Uterus (tissue), 3 donors: ENCODE measurements at regions not wholly inside any gene's neighbourhood (a gene's known extent, or its start where the extent isn't known, plus 50 kb on each side); places are given as distances from the start of the nearest gene placed in this dataset.

Experiments used
- DNase-seq, 2 donors: peaks; one replicate each; pipeline ENCODE4 v3.0.0-alpha.2; 2019 to 2020
- H3K27ac ChIP-seq, 2 donors: fragments of 200-600 bp; sonication (generic); 1 replicate in 1 of 2; 2 replicates in 1 of 2; pipeline ENCODE4 v1.5.1; 2016 to 2018
- H3K27me3 ChIP-seq, 2 donors: fragments of 200-600 bp; sonication (generic); one replicate each; pipeline ENCODE4 v1.5.1; 2018 to 2019; ENCODE audit warnings: control low read depth in 1 of 2
- H3K36me3 ChIP-seq, 2 donors: fragments of 200-600 bp; sonication (generic); one replicate each; pipeline ENCODE4 v1.5.1; 2019; ENCODE audit warnings: control low read depth in 1 of 2
- H3K4me1 ChIP-seq, 2 donors: fragments of 200-600 bp; sonication (generic); one replicate each; pipeline ENCODE4 v1.5.1; 2018 to 2019; ENCODE audit warnings: control low read depth in 1 of 2
- H3K4me3 ChIP-seq, 2 donors: fragments of 200-600 bp; sonication (generic); 1 replicate in 1 of 2; 2 replicates in 1 of 2; pipeline ENCODE4 v1.5.1; 2018 to 2019; ENCODE audit warnings: mild to moderate bottlenecking in 1 of 2
- H3K9me3 ChIP-seq, 2 donors: fragments of 200-600 bp; sonication (generic); one replicate each; pipeline ENCODE4 v1.5.1; 2019; ENCODE audit warnings: control low read depth in 1 of 2
- POLR2A ChIP-seq, 2 donors: fragments of 450-650 bp; IDR thresholded peaks; one replicate each; pipeline ENCODE4 v1.6.1; 2016; ENCODE audit warnings: antibody characterized with exemption in 2 of 2, mild to moderate bottlenecking in 1 of 2, moderate library complexity in 1 of 2
- intact Hi-C: fragments of 100-400 bp; cut with DNase I; formaldehyde crosslinking; loops from one replicate; pipeline ENCODE4 v1.15.1; 2023; ENCODE audit warnings: low total_unique reads
- TF ChIP-seq, protein P1 (sequence below), 4 experiments: fragments of 200-600 bp in 2 of 4; fragments of 450-650 bp in 2 of 4; sonication (generic) in 2 of 4; IDR thresholded peaks; one replicate each; pipeline ENCODE4 v1.5.1; 2016 to 2019; ENCODE audit warnings: antibody characterized with exemption in 4 of 4, mild to moderate bottlenecking in 2 of 4, moderate library complexity in 1 of 4
- donor health status: DM: yes; HTN: yes; CAD: no.

DNA sequence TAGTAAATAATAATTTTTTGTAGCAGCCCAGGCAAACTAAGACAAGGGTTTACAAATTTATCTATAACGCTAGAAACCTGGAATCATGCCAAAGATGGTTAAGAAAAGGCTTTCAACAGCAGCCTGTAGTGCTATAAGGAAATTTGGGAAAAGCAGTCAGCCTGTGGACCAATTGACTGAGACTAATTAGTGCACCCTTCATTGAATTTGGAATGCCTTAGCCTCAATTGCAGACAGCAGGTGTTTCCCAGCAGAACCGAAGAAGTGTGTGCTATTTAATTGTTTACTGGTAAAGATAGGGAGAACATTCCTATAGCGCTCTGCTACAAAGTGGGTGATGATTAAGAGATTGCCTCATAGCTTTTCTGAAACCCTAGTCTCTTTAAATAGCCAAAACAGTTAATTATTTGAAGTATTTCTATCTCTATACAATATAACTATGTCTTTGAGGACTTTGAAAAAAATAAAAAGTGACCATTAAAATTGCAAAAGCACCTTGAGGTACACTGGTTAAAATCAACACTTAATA is 1884.3 kb upstream of the PCDH20 start:
- no peak overlapping the region for H3K27ac ChIP-seq
- no peaks in the 10 kb centered on the region for H3K36me3 ChIP-seq
- TF ChIP-seq POLR2A (IDR thresholded peaks at IDR 0.05): no peak
- TF ChIP-seq, protein P1, sequence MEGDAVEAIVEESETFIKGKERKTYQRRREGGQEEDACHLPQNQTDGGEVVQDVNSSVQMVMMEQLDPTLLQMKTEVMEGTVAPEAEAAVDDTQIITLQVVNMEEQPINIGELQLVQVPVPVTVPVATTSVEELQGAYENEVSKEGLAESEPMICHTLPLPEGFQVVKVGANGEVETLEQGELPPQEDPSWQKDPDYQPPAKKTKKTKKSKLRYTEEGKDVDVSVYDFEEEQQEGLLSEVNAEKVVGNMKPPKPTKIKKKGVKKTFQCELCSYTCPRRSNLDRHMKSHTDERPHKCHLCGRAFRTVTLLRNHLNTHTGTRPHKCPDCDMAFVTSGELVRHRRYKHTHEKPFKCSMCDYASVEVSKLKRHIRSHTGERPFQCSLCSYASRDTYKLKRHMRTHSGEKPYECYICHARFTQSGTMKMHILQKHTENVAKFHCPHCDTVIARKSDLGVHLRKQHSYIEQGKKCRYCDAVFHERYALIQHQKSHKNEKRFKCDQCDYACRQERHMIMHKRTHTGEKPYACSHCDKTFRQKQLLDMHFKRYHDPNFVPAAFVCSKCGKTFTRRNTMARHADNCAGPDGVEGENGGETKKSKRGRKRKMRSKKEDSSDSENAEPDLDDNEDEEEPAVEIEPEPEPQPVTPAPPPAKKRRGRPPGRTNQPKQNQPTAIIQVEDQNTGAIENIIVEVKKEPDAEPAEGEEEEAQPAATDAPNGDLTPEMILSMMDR (IDR thresholded peaks at IDR 0.05): no peak
- no peaks in the 10 kb centered on the region for H3K9me3 ChIP-seq
- H3K27me3 ChIP-seq: no peaks in the 10 kb centered on the region
- no peak overlapping the region for H3K4me3 ChIP-seq
- no peak for DNase-seq
- no peaks in the 10 kb centered on the region for H3K4me1 ChIP-seq
- intact Hi-C loops: no loop called here

DNA sequence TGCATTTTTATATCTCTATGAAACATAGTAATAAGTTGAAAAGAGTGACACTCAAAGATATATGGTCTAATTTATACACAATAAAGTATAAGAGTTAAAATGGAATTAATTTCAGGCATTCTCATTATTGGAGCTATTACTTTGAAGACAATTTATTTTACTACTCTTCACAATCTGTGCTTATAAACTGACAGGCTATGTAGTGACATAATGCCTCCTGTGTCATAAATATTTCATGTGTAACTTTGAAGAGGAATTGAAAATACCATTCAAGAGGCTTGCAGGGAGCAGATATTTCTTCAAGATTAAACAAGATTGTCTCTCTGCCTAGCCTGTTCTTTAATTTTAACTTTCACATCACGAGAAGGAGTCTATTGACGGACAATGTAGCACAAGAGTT is 1881.5 kb upstream of the PCDH20 start:
- H3K4me1 ChIP-seq: no peaks in the 10 kb centered on the region
- intact Hi-C loops: no loop called here
- H3K4me3 ChIP-seq: no peak overlapping the region

DNA sequence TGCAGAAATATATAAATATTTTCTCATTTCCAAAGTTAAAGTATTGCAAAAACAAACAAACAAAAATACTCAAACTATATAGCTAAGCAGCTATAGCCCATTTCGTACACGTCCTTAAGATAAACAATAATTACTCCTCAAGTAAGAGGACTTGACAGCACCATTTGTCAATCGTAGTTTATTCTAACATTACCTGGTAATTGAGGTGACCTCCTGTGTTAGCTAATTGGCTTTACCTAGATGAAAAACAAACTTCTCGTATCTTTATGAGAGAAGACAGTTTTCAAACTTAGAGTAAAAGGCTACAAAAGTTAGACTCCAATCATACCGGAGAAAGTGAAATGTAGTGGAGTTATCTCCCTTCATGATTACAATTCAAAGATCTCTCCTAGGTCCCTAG is 1876.1 kb upstream of the PCDH20 start:
- Histone ChIP-seq H3K4me1 (no peaks in the 10 kb centered on the region), H3K9me3 (no peaks in the 10 kb centered on the region), H3K27ac (no peak overlapping the region), H3K27me3 (no peaks in the 10 kb centered on the region), H3K4me3 (no peak overlapping the region), H3K36me3 (no peaks in the 10 kb centered on the region)
- DNase-seq: no peak
- intact Hi-C loops: no loop called here
- no peak for TF ChIP-seq POLR2A (IDR thresholded peaks at IDR 0.05)
- TF ChIP-seq, protein P1 (IDR thresholded peaks at IDR 0.05): no peak

More for the DNA sequence above, 1881.5 kb upstream of the PCDH20 start:
- TF ChIP-seq POLR2A (IDR thresholded peaks at IDR 0.05): no peak
- TF ChIP-seq, protein P1 (IDR thresholded peaks at IDR 0.05): no peak
- H3K27me3 ChIP-seq: no peaks in the 10 kb centered on the region
- H3K9me3 ChIP-seq: no peaks in the 10 kb centered on the region
- DNase-seq: no peak
- H3K36me3 ChIP-seq: no peaks in the 10 kb centered on the region
- H3K27ac ChIP-seq: no peak overlapping the region

DNA sequence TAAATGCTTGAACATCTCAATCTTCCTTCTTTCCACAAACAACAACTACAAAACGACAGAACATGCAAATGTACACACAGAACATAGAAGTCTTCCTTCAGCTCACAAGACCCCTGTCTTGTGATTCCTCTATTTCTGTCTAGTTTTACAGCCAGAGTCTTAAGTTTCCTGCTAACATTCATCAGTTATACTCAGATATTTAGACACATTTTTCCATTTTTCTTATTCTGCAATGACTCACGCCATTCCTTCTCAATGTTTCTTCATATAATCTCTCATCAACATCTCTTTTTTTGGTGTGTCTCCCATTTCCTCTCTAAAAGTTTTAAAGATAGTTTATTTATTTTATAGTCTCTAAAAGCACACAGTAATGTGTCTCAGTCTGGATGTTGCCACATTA is 1872.9 kb upstream of the PCDH20 start:
- Histone ChIP-seq H3K9me3 (no peaks in the 10 kb centered on the region), H3K27ac (no peak overlapping the region), H3K36me3 (no peaks in the 10 kb centered on the region), H3K4me1 (no peaks in the 10 kb centered on the region), H3K4me3 (no peak overlapping the region), H3K27me3 (no peaks in the 10 kb centered on the region)
- TF ChIP-seq POLR2A (IDR thresholded peaks at IDR 0.05): no peak
- TF ChIP-seq, protein P1 (IDR thresholded peaks at IDR 0.05): no peak
- intact Hi-C loops: no loop called here
- DNase-seq: no peak

DNA sequence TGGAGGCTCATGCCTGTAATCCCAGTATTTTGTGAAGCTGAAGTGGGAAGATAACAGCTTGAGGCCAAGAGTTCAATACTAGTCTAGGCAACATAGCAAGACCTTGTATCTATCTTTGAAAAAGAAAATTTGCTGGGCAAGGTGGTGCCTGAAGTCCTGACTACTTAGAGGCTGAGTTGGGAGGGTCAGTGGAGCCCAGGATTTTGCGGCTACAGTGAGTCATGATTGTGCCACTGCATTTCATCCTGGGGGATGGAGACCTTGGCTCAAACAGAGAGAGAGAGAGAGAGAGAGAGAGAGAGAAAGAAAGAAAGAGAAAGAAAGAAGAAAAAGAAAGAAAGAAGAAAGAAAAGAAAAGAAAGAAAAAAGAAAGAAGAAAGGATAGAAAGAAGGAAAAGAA is 1872.3 kb upstream of the PCDH20 start:
- intact Hi-C loops: no loop called here
- H3K4me3 ChIP-seq: no peak overlapping the region
- no peak overlapping the region for H3K27ac ChIP-seq
- H3K4me1 ChIP-seq: no peaks in the 10 kb centered on the region
- no peak for DNase-seq
- no peaks in the 10 kb centered on the region for H3K36me3 ChIP-seq
- no peaks in the 10 kb centered on the region for H3K9me3 ChIP-seq
- TF ChIP-seq, protein P1 (IDR thresholded peaks at IDR 0.05): no peak
- TF ChIP-seq POLR2A (IDR thresholded peaks at IDR 0.05): no peak
- H3K27me3 ChIP-seq: no peaks in the 10 kb centered on the region
